HEK293 (cell line): ENCODE measurements at regions not wholly inside any gene's neighbourhood (a gene's known extent, or its start where the extent isn't known, plus 50 kb on each side); places are given as distances from the start of the nearest gene placed in this dataset.

Source experiments
- CTCF ChIA-PET: fragments of 350-600 bp; formaldehyde crosslinking; extraction: SDS; loops from one replicate; lab custom pipeline; 2021; ENCODE audit warnings: antibody characterized with exemption; lab: Yijun Ruan, JAX
- POLR2A ChIA-PET: fragments of 300-600 bp; formaldehyde crosslinking; extraction: SDS; loops from one replicate; lab custom pipeline; 2020; ENCODE audit warnings: antibody characterized with exemption, inconsistent platforms; lab: Yijun Ruan, JAX
- H3K27ac ChIP-seq: fragments of 200-500 bp; sonication (Bioruptor generic); 2 replicates; pipeline ENCODE4 v1.5.1; 2014; ENCODE audit warnings: low read depth, low read length, control low read depth, inconsistent platforms; ENCODE audit errors: extremely low read depth
- H3K36me3 ChIP-seq, 2 experiments: fragments of 200-500 bp in 1 of 2; sonication (Bioruptor generic) in 1 of 2; 1 replicate in 1 of 2; 2 replicates in 1 of 2; pipeline ENCODE4 v1.5.1; 2014 to 2017; ENCODE audit warnings: inconsistent platforms in 2 of 2, low read length in 2 of 2; ENCODE audit not compliant: control insufficient read depth in 2 of 2, insufficient read depth in 1 of 2
- H3K4me1 ChIP-seq: fragments of 200-500 bp; sonication (Bioruptor generic); 2 replicates; pipeline ENCODE4 v1.5.1; 2014; ENCODE audit warnings: mild to moderate bottlenecking, low read length, inconsistent platforms; ENCODE audit not compliant: control insufficient read depth, insufficient read depth
- H3K4me3 ChIP-seq: 2 replicates; pipeline ENCODE4 v1.5.1; 2011; ENCODE audit warnings: low read depth, mild to moderate bottlenecking, control low read depth, low read length, moderate library complexity
- H3K9me3 ChIP-seq: fragments of 200-500 bp; sonication (Bioruptor generic); 2 replicates; pipeline ENCODE4 v1.5.1; 2014; ENCODE audit warnings: low read depth, low read length, inconsistent platforms; ENCODE audit not compliant: control insufficient read depth, insufficient read depth
- BCL11A ChIP-seq: fragments of 450-650 bp; formaldehyde crosslinking; IDR thresholded peaks from 2 replicates; pipeline ENCODE4 v1.5.1; 2016; ENCODE audit warnings: low read depth, missing biosample characterization, missing genetic modification characterization
- GLI2 ChIP-seq: fragments of 450-650 bp; formaldehyde crosslinking; IDR thresholded peaks from 2 replicates; pipeline ENCODE4; 2017; ENCODE audit warnings: missing biosample characterization, missing genetic modification characterization, low read depth, borderline replicate concordance
- HOXC10 ChIP-seq: sonication (generic); formaldehyde crosslinking; IDR thresholded peaks from 2 replicates; pipeline ENCODE4 v1.8.1; 2023; ENCODE audit warnings: mild to moderate bottlenecking, missing genetic modification reagents
- IKZF3 ChIP-seq: fragments of 450-650 bp; IDR thresholded peaks from 2 replicates; pipeline ENCODE4 v1.5.0; 2018; ENCODE audit warnings: missing biosample characterization, mild to moderate bottlenecking, missing genetic modification characterization, moderate library complexity
- KLF8 ChIP-seq: fragments of 450-650 bp; formaldehyde crosslinking; IDR thresholded peaks from 2 replicates; pipeline ENCODE4 v1.5.1; 2016; ENCODE audit warnings: missing biosample characterization, missing genetic modification characterization
- RBAK ChIP-seq: fragments of 450-650 bp; formaldehyde crosslinking; IDR thresholded peaks from 2 replicates; pipeline ENCODE4 v1.5.1; 2016; ENCODE audit warnings: missing biosample characterization, missing genetic modification characterization
- SALL2 ChIP-seq: fragments of 450-650 bp; formaldehyde crosslinking; IDR thresholded peaks from 2 replicates; pipeline ENCODE4 v1.5.0; 2017; ENCODE audit warnings: missing biosample characterization, mild to moderate bottlenecking, missing genetic modification characterization, borderline replicate concordance
- SCRT2 ChIP-seq: fragments of 450-650 bp; formaldehyde crosslinking; IDR thresholded peaks from 2 replicates; pipeline ENCODE4 v1.5.1; 2016; ENCODE audit warnings: missing biosample characterization, missing genetic modification characterization
- WT1 ChIP-seq: fragments of 450-650 bp; formaldehyde crosslinking; IDR thresholded peaks from 2 replicates; pipeline ENCODE4 v1.5.1; 2016; ENCODE audit warnings: missing biosample characterization, missing genetic modification characterization
- ZFP3 ChIP-seq: fragments of 450-650 bp; formaldehyde crosslinking; IDR thresholded peaks from 2 replicates; pipeline ENCODE4 v1.5.1; 2016; ENCODE audit warnings: low read depth, missing biosample characterization, missing genetic modification characterization
- ZFP41 ChIP-seq: fragments of 450-650 bp; formaldehyde crosslinking; IDR thresholded peaks from 2 replicates; pipeline ENCODE4 v1.5.1; 2016; ENCODE audit warnings: missing biosample characterization, missing genetic modification characterization, borderline replicate concordance
- ZNF16 ChIP-seq: fragments of 450-650 bp; formaldehyde crosslinking; IDR thresholded peaks from 2 replicates; pipeline ENCODE4 v1.5.1; 2016; ENCODE audit warnings: low read depth, missing biosample characterization, missing genetic modification characterization
- ZNF2 ChIP-seq: fragments of 450-650 bp; formaldehyde crosslinking; IDR thresholded peaks from 2 replicates; pipeline ENCODE4 v1.5.1; 2016; ENCODE audit warnings: missing biosample characterization, missing genetic modification characterization
- ZNF23 ChIP-seq: fragments of 450-650 bp; formaldehyde crosslinking; IDR thresholded peaks from 2 replicates; pipeline ENCODE4 v1.5.1; 2016; ENCODE audit warnings: missing biosample characterization, missing genetic modification characterization, borderline replicate concordance
- ZNF292 ChIP-seq: fragments of 450-650 bp; formaldehyde crosslinking; IDR thresholded peaks from 2 replicates; pipeline ENCODE4 v1.5.1; 2016; ENCODE audit warnings: low read depth, missing biosample characterization, missing genetic modification characterization, borderline replicate concordance
- ZNF560 ChIP-seq: fragments of 450-650 bp; formaldehyde crosslinking; IDR thresholded peaks from 2 replicates; pipeline ENCODE4 v1.5.1; 2017; ENCODE audit warnings: missing biosample characterization, missing genetic modification characterization, borderline replicate concordance
- ZNF600 ChIP-seq: fragments of 450-650 bp; formaldehyde crosslinking; IDR thresholded peaks from 2 replicates; pipeline ENCODE4 v1.5.1; 2016; ENCODE audit warnings: missing biosample characterization, missing genetic modification characterization
- ZNF658 ChIP-seq: fragments of 450-650 bp; formaldehyde crosslinking; IDR thresholded peaks from 2 replicates; pipeline ENCODE4; 2016; ENCODE audit warnings: missing biosample characterization, missing genetic modification characterization
- ZNF792 ChIP-seq: fragments of 450-650 bp; formaldehyde crosslinking; IDR thresholded peaks from 2 replicates; pipeline ENCODE4 v1.5.1; 2016; ENCODE audit warnings: missing biosample characterization, missing genetic modification characterization
- ZNF843 ChIP-seq: fragments of 450-650 bp; formaldehyde crosslinking; IDR thresholded peaks from 2 replicates; pipeline ENCODE4 v1.5.1; 2016; ENCODE audit warnings: missing biosample characterization, missing genetic modification characterization
- TF ChIP-seq, protein P1 (sequence below): fragments of 450-650 bp; formaldehyde crosslinking; IDR thresholded peaks from 2 replicates; pipeline ENCODE4 v1.5.1; 2017; ENCODE audit warnings: missing biosample characterization, mild to moderate bottlenecking, missing genetic modification characterization, moderate library complexity
- TF ChIP-seq, protein P2 (sequence below): fragments of 450-650 bp; formaldehyde crosslinking; IDR thresholded peaks from 2 replicates; pipeline ENCODE4 v1.5.1; 2016; ENCODE audit warnings: missing biosample characterization, missing genetic modification characterization
- TF ChIP-seq, protein P3 (sequence below): fragments of 450-650 bp; formaldehyde crosslinking; IDR thresholded peaks from 2 replicates; pipeline ENCODE4 v1.5.1; 2016; ENCODE audit warnings: missing biosample characterization, missing genetic modification characterization, borderline replicate concordance

DNA sequence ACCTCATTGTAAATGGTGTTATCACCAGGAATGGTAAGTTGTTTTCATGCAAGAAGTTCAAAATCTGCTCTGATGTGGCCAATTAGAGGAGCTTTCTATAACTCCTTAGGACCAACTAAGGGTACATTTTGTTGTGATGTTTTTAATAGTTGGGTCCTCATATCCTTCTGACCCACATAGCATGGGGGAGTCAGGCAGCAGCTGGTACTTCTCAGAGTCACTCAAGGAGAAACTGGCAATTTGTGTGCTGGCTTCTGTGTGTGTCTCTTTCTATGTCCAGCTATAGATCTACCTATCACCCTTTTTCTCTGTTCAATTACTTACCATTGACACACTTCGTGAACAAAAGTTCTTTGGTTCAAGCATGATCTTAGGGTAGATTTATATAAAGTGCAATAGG, 194.3 kb upstream of the TENM3 start:
- no peaks in the 10 kb centered on the region for H3K36me3 ChIP-seq
- H3K4me3 ChIP-seq, result no peak overlapping the region
- H3K9me3 ChIP-seq, result no peaks in the 10 kb centered on the region
- CTCF ChIA-PET, result no interaction called here
- TF ChIP-seq BCL11A (no peak), ZNF292 (tag by site-specific recombination) (no peak), SCRT2 (tag by site-specific recombination) (no peak), HOXC10 (no peak), ZNF658 (tag by site-specific recombination) (no peak), SALL2 (tag by site-specific recombination) (no peak)
- TF ChIP-seq, protein P1, sequence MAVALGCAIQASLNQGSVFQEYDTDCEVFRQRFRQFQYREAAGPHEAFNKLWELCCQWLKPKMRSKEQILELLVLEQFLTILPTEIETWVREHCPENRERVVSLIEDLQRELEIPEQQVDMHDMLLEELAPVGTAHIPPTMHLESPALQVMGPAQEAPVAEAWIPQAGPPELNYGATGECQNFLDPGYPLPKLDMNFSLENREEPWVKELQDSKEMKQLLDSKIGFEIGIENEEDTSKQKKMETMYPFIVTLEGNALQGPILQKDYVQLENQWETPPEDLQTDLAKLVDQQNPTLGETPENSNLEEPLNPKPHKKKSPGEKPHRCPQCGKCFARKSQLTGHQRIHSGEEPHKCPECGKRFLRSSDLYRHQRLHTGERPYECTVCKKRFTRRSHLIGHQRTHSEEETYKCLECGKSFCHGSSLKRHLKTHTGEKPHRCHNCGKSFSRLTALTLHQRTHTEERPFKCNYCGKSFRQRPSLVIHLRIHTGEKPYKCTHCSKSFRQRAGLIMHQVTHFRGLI (tag by site-specific recombination), result no peak
- TF ChIP-seq, protein P2, sequence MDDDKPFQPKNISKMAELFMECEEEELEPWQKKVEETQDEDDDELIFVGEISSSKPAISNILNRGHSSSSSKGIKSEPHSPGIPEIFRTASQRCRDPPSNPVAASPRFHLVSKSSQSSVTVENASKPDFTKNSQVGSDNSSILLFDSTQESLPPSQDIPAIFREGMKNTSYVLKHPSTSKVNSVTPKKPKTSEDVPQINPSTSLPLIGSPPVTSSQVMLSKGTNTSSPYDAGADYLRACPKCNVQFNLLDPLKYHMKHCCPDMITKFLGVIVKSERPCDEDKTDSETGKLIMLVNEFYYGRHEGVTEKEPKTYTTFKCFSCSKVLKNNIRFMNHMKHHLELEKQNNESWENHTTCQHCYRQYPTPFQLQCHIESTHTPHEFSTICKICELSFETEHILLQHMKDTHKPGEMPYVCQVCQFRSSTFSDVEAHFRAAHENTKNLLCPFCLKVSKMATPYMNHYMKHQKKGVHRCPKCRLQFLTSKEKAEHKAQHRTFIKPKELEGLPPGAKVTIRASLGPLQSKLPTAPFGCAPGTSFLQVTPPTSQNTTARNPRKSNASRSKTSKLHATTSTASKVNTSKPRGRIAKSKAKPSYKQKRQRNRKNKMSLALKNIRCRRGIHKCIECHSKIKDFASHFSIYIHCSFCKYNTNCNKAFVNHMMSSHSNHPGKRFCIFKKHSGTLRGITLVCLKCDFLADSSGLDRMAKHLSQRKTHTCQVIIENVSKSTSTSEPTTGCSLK (tag by site-specific recombination), result no peak
- POLR2A ChIA-PET, result no interaction called here
- H3K4me1 ChIP-seq, result no peaks in the 10 kb centered on the region
- H3K27ac ChIP-seq, result no peak overlapping the region

DNA sequence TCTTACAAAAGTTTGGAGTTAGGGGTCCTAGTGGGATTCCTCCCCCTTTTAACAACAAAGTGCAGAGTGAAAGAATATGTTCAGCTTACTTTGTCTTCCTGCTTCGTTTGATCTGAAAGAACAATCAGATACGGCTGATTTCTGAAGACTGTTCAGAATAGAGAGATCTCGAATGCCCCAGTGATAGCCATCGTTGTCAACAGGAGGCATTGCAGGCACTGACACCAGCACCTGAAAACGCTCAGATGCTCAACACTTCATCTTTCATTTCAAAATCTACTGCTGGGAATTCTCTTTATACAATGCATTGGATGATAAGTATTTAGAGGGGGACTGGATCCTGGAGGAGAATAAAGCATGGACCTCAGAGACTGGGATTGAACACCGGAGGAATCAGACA, 186.3 kb upstream of the TENM3 start:
- ChIA-PET POLR2A (no interaction called here), CTCF (no interaction called here)
- Histone ChIP-seq H3K9me3 (no peaks in the 10 kb centered on the region), H3K4me3 (no peak overlapping the region), H3K27ac (no peak overlapping the region)
- no peak for TF ChIP-seq IKZF3 (tag by site-specific recombination)
- TF ChIP-seq ZNF23 (tag by site-specific recombination), result no peak
- TF ChIP-seq, all 188 proteins: peak for 0
- no peaks in the 10 kb centered on the region for H3K36me3 ChIP-seq
- no peaks in the 10 kb centered on the region for H3K4me1 ChIP-seq

DNA sequence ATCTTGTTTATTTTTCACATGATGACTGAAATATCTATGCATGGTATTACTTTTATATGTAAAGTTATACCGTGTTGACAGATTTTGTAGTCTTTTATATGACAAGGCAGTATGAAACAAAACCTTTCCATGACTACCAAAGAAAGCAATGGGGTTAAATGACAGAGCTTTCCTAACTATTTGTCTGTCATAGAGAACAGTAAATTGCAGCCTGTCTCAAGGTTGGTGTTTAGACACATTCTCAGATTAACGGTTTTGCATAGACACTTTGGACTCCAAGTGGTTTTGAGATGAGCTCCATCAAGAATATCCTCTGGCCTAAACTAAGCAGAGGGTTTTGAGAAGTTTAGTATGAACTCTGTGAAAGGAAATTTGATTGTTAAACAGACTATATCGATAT, 180.7 kb upstream of the TENM3 start:
- no peak overlapping the region for H3K27ac ChIP-seq
- ChIA-PET POLR2A (no interaction called here), CTCF (interaction anchor here (0.6 kb wide), 1 partner anchor 14 kb away, joined by 5 read pairs; no protein-coding TSS in a partner anchor)
- H3K36me3 ChIP-seq, result no peaks in the 10 kb centered on the region
- no peak overlapping the region for H3K4me3 ChIP-seq
- no peaks in the 10 kb centered on the region for H3K9me3 ChIP-seq
- H3K4me1 ChIP-seq, result peaks cover 4% of the 10 kb centered on the region; the same call in 1 of the 2 replicates
- TF ChIP-seq ZFP3 (tag by site-specific recombination), result no peak
- TF ChIP-seq ZNF560 (tag by site-specific recombination), result no peak
- no peak for TF ChIP-seq ZNF843 (tag by site-specific recombination)
- no peak for TF ChIP-seq WT1
- TF ChIP-seq ZNF16 (tag by site-specific recombination), result no peak
- no peak for TF ChIP-seq ZFP41 (tag by site-specific recombination)
- TF ChIP-seq GLI2 (tag by site-specific recombination), result no peak
- TF ChIP-seq, protein P3, sequence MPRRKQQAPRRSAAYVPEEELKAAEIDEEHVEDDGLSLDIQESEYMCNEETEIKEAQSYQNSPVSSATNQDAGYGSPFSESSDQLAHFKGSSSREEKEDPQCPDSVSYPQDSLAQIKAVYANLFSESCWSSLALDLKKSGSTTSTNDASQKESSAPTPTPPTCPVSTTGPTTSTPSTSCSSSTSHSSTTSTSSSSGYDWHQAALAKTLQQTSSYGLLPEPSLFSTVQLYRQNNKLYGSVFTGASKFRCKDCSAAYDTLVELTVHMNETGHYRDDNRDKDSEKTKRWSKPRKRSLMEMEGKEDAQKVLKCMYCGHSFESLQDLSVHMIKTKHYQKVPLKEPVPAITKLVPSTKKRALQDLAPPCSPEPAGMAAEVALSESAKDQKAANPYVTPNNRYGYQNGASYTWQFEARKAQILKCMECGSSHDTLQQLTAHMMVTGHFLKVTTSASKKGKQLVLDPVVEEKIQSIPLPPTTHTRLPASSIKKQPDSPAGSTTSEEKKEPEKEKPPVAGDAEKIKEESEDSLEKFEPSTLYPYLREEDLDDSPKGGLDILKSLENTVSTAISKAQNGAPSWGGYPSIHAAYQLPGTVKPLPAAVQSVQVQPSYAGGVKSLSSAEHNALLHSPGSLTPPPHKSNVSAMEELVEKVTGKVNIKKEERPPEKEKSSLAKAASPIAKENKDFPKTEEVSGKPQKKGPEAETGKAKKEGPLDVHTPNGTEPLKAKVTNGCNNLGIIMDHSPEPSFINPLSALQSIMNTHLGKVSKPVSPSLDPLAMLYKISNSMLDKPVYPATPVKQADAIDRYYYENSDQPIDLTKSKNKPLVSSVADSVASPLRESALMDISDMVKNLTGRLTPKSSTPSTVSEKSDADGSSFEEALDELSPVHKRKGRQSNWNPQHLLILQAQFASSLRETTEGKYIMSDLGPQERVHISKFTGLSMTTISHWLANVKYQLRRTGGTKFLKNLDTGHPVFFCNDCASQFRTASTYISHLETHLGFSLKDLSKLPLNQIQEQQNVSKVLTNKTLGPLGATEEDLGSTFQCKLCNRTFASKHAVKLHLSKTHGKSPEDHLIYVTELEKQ (tag by site-specific recombination), result no peak
- no peak for TF ChIP-seq ZNF792 (tag by site-specific recombination)
- TF ChIP-seq ZNF2 (tag by site-specific recombination), result no peak
- no peak for TF ChIP-seq KLF8 (tag by site-specific recombination)
- TF ChIP-seq RBAK (tag by site-specific recombination), result no peak
- no peak for TF ChIP-seq ZNF600
